ENCODE measurements at regions not wholly inside any gene's neighbourhood (a gene's known extent, or its start where the extent isn't known, plus 50 kb on each side); places are given as distances from the start of the nearest gene placed in this dataset.

DNA sequence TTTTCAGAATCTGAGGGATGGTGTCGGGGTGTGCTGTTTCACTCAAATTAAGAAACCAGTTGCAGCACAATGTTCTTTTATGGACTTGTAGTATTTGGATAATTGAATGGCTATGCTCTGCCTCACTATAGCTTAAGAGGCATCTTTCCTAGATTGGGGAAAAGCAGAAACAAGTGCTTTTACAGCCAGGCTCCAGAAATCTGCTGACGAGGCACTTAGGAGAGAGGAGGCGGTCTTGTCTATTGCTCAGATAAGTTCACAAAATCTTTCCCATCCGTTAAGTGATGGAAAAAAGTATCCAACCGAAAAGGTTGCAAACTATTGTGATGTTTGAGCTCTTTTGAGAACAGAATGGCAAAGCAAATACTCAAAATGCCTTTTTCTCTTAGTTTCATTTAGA is 336.1 kb upstream of the RARB start:
- TF ChIP-seq, protein P1, sequence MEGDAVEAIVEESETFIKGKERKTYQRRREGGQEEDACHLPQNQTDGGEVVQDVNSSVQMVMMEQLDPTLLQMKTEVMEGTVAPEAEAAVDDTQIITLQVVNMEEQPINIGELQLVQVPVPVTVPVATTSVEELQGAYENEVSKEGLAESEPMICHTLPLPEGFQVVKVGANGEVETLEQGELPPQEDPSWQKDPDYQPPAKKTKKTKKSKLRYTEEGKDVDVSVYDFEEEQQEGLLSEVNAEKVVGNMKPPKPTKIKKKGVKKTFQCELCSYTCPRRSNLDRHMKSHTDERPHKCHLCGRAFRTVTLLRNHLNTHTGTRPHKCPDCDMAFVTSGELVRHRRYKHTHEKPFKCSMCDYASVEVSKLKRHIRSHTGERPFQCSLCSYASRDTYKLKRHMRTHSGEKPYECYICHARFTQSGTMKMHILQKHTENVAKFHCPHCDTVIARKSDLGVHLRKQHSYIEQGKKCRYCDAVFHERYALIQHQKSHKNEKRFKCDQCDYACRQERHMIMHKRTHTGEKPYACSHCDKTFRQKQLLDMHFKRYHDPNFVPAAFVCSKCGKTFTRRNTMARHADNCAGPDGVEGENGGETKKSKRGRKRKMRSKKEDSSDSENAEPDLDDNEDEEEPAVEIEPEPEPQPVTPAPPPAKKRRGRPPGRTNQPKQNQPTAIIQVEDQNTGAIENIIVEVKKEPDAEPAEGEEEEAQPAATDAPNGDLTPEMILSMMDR (IDR thresholded peaks at IDR 0.05): no peak
- no peak for TF ChIP-seq POLR2A (IDR thresholded peaks at IDR 0.05)
